Stomach (tissue), 8 donors: ENCODE measurements at regions not wholly inside any gene's neighbourhood (a gene's known extent, or its start where the extent isn't known, plus 50 kb on each side); places are given as distances from the start of the nearest gene placed in this dataset.

ENCODE experiments used
- DNase-seq, 2 donors: peaks; one replicate each; pipeline versions ENCODE4 v3.0.0 to v3.0.0-alpha.2; 2013 to 2019
- H3K27ac ChIP-seq, 5 donors: fragments of 200-600 bp in 4 of 5; sonication (generic) in 4 of 5; one replicate each; pipeline ENCODE4 v1.5.1; 2013 to 2019; ENCODE audit warnings: mild to moderate bottlenecking in 1 of 5, moderate library complexity in 1 of 5
- H3K27me3 ChIP-seq, 3 donors: fragments of 200-600 bp; sonication (generic); one replicate each; pipeline ENCODE4 v1.5.1; 2017 to 2019; ENCODE audit warnings: mixed run types in 1 of 3
- H3K36me3 ChIP-seq, 4 donors: fragments of 200-600 bp; sonication (generic); 1 replicate in 3 of 4; 2 replicates in 1 of 4; pipeline ENCODE4 v1.5.1; 2016 to 2019
- H3K4me1 ChIP-seq, 4 donors: fragments of 200-600 bp; sonication (generic); one replicate each; pipeline ENCODE4 v1.5.1; 2016 to 2019
- H3K4me3 ChIP-seq, 4 donors: fragments of 200-600 bp; sonication (generic) in 3 of 4; one replicate each; pipeline ENCODE4 v1.5.1; 2016 to 2019; ENCODE audit warnings: mild to moderate bottlenecking in 1 of 4
- H3K9me3 ChIP-seq, 4 donors: fragments of 200-600 bp; sonication (generic); one replicate each; pipeline ENCODE4 v1.5.1; 2016 to 2019
- CTCF ChIP-seq, 7 experiments: fragments of 450-650 bp in 4 of 7; fragments of 200-600 bp in 3 of 7; sonication (generic) in 3 of 7; IDR thresholded peaks; one replicate each; pipeline ENCODE4 v1.5.1; 2016 to 2019; ENCODE audit warnings: antibody characterized with exemption in 7 of 7, control low read depth in 2 of 7, mild to moderate bottlenecking in 1 of 7
- EP300 ChIP-seq: sonication (generic); formaldehyde crosslinking; IDR thresholded peaks from one replicate; pipeline ENCODE4 v1.6.1; 2017; ENCODE audit warnings: antibody characterized with exemption
- POLR2A ChIP-seq, 4 donors: fragments of 450-650 bp; IDR thresholded peaks; one replicate each; pipeline ENCODE4 v1.6.1; 2016; ENCODE audit warnings: antibody characterized with exemption in 4 of 4, control low read depth in 2 of 4, mild to moderate bottlenecking in 1 of 4, moderate library complexity in 1 of 4
- POLR2AphosphoS5 ChIP-seq, 3 donors: sonication (generic); formaldehyde crosslinking; IDR thresholded peaks; one replicate each; pipeline ENCODE4 v1.6.1; 2016; ENCODE audit warnings: antibody characterized with exemption in 3 of 3
- WGBS, 5 donors: extraction: QIAGEN DNeasy Blood & Tissue Kit in 3 of 5; methylation state at CpG; one replicate each; pipeline versions ENCODE4 v1.1.5 to v1.1.7; 2013 to 2018; 5-methylcytosine and 5-hydroxymethylcytosine counted together
- intact Hi-C: fragments of 100-400 bp; cut with DNase I; formaldehyde crosslinking; loops from one replicate; pipeline ENCODE4 v1.15.1; 2023; ENCODE audit warnings: low total_unique reads
- donor health status: healthy with polysubstance abuse.
- donor health status: Bipolar disorder and iron deficiency.
- donor health status: healthy.

GRCh38 chr1:199776768-199777497 is 250.6 kb upstream of the NR5A2 start:
- 90 to 96% (median 93%) methylated on average over 1 of the region's 1 CpG for WGBS, 5 donors
- intact Hi-C loops: no loop called here
- Histone ChIP-seq H3K4me1 (no peaks in the 10 kb centered on the region), H3K9me3 (no peaks in the 10 kb centered on the region), H3K4me3 (no peak overlapping the region), H3K27me3 (no peaks in the 10 kb centered on the region), H3K27ac (no peak overlapping the region), H3K36me3 (no peaks in the 10 kb centered on the region)
- no peak for DNase-seq
- no peak for TF ChIP-seq EP300
- no peak for TF ChIP-seq POLR2AphosphoS5 (IDR thresholded peaks at IDR 0.05)
- TF ChIP-seq CTCF (IDR thresholded peaks at IDR 0.05): no peak
- TF ChIP-seq POLR2A (IDR thresholded peaks at IDR 0.05): no peak

GRCh38 chr1:199778324-199778955 is 249.1 kb upstream of the NR5A2 start:
- no peak for TF ChIP-seq POLR2AphosphoS5 (IDR thresholded peaks at IDR 0.05)
- TF ChIP-seq CTCF (IDR thresholded peaks at IDR 0.05): no peak
- no peak for TF ChIP-seq EP300
- TF ChIP-seq POLR2A (IDR thresholded peaks at IDR 0.05): no peak
- Histone ChIP-seq H3K27me3 (no peaks in the 10 kb centered on the region), H3K9me3 (no peaks in the 10 kb centered on the region), H3K36me3 (no peaks in the 10 kb centered on the region), H3K4me3 (no peak overlapping the region), H3K27ac (no peak overlapping the region), H3K4me1 (no peaks in the 10 kb centered on the region)
- 53 to 72% (median 60%) methylated on average over 3 of the region's 3 CpGs for WGBS, 5 donors
- DNase-seq: peak in 1 of 2 donors; percentile 6
- intact Hi-C loops: no loop called here

- intact Hi-C loops: no loop called here
- no peak overlapping the region for H3K4me3 ChIP-seq
- 78 to 87% (median 82%) methylated on average over 5 of the region's 5 CpGs for WGBS, 5 donors
- DNase-seq: no peak
- H3K4me1 ChIP-seq: no peaks in the 10 kb centered on the region
- H3K27ac ChIP-seq: no peak overlapping the region
- TF ChIP-seq POLR2AphosphoS5 (IDR thresholded peaks at IDR 0.05) (no peak), POLR2A (IDR thresholded peaks at IDR 0.05) (no peak), EP300 (no peak), CTCF (IDR thresholded peaks at IDR 0.05) (no peak)
- H3K27me3 ChIP-seq: no peaks in the 10 kb centered on the region
- no peaks in the 10 kb centered on the region for H3K9me3 ChIP-seq
- no peaks in the 10 kb centered on the region for H3K36me3 ChIP-seq
Observed at GRCh38 chr1:199780091-199780490, 247.4 kb upstream of the NR5A2 start.

- Histone ChIP-seq H3K9me3 (no peaks in the 10 kb centered on the region), H3K4me1 (no peaks in the 10 kb centered on the region), H3K27ac (no peak overlapping the region), H3K27me3 (no peaks in the 10 kb centered on the region), H3K36me3 (no peaks in the 10 kb centered on the region), H3K4me3 (no peak overlapping the region)
- intact Hi-C loops: no loop called here
- DNase-seq: no peak
- no peak for TF ChIP-seq EP300
- no peak for TF ChIP-seq POLR2AphosphoS5 (IDR thresholded peaks at IDR 0.05)
- TF ChIP-seq POLR2A (IDR thresholded peaks at IDR 0.05): no peak
- no peak for TF ChIP-seq CTCF (IDR thresholded peaks at IDR 0.05)
- WGBS, 5 donors: 84 to 97% (median 91%) methylated on average over 2 of the region's 2 CpGs
Observed at GRCh38 chr1:199780948-199781670, 246.4 kb upstream of the NR5A2 start.
